ENCODE measurements at regions not wholly inside any gene's neighbourhood (a gene's known extent, or its start where the extent isn't known, plus 50 kb on each side); places are given as distances from the start of the nearest gene placed in this dataset.
"Not testable (repeated sequence)": the region's sequence is repeated elsewhere in the genome, so short reads cannot be mapped to it uniquely, and the experiment has no call there.

- intact Hi-C loops (cut with micrococcal nuclease): no loop called here
- CTCF ChIA-PET: no interaction called here
- Histone ChIP-seq H4K20me1 (ENCODE audit: low read length) (no peaks in the 10 kb centered on the region), H3K36me3 (ENCODE audit: low read depth, low read length) (no peaks in the 10 kb centered on the region), H3K9me2 (replicated peaks; ENCODE audit: low read length) (no peaks in the 10 kb centered on the region), H3F3A (ENCODE audit: low read length, unreplicated experiment) (no peaks in the 10 kb centered on the region), H3K27ac (ENCODE audit: low read length) (no peak overlapping the region), H2AFZ (ENCODE audit: low read length) (no peak overlapping the region), H3K4me3 (ENCODE audit: low read length) (no peak overlapping the region), H3K27me3 (ENCODE audit: low read length) (no peaks in the 10 kb centered on the region), H3K4me2 (ENCODE audit: low read length) (no peak overlapping the region), H3K9me3 (ENCODE audit: low read length) (peaks cover 4% of the 10 kb centered on the region; the same call in 1 of the 2 replicates), H3K9ac (ENCODE audit: low read length) (no peak overlapping the region), H3K79me2 (ENCODE audit: low read length) (no peaks in the 10 kb centered on the region), H3K4me1 (ENCODE audit: insufficient read depth, low read length) (peaks cover 8% of the 10 kb centered on the region; the same call in 1 of the 2 replicates)
- POLR2A ChIA-PET (ENCODE audit: unreplicated experiment): no interaction called here
- TF ChIP-seq EZH2 (IDR thresholded peaks at IDR 0.05; ENCODE audit: low read length, unreplicated experiment) (no peak), EZH2phosphoT487 (IDR thresholded peaks at IDR 0.05; ENCODE audit: borderline replicate concordance, low read length) (no peak)
- no TSS peak for BruUV-seq (replicated peaks)
- ATAC-seq (peak; percentile 48), DNase-seq (no peak)
Observed at GRCh38 chr15:20376872-20377271, 164.7 kb downstream of the GOLGA6L6 start.

GRCh38 chr15:20372416-20372815, 169.2 kb downstream of the GOLGA6L6 start:
- peaks cover 11% of the 10 kb centered on the region for H3K9me3 ChIP-seq (ENCODE audit: low read length)
- POLR2A ChIA-PET (ENCODE audit: unreplicated experiment); H3K4me1 ChIP-seq (ENCODE audit: insufficient read depth, low read length); H3K36me3 ChIP-seq (ENCODE audit: low read depth, low read length); H3F3A ChIP-seq (ENCODE audit: low read length, unreplicated experiment); DNase-seq; H4K20me1 ChIP-seq (ENCODE audit: low read length); H3K4me3 ChIP-seq (ENCODE audit: low read length); H3K27ac ChIP-seq (ENCODE audit: low read length); H3K9me2 ChIP-seq (replicated peaks; ENCODE audit: low read length); BruUV-seq (replicated peaks); intact Hi-C loops (cut with micrococcal nuclease); CTCF ChIA-PET; H3K4me2 ChIP-seq (ENCODE audit: low read length); H2AFZ ChIP-seq (ENCODE audit: low read length); H3K27me3 ChIP-seq (ENCODE audit: low read length); H3K9ac ChIP-seq (ENCODE audit: low read length); H3K79me2 ChIP-seq (ENCODE audit: low read length): not testable (repeated sequence)
- peak; percentile 22; the same call in 1 of the 2 replicates for ATAC-seq

- no peaks in the 10 kb centered on the region for H3K4me1 ChIP-seq (ENCODE audit: insufficient read depth, low read length)
- H3K9me2 ChIP-seq (replicated peaks; ENCODE audit: low read length): no peaks in the 10 kb centered on the region
- H2AFZ ChIP-seq (ENCODE audit: low read length): no peak overlapping the region
- H3K27ac ChIP-seq (ENCODE audit: low read length): no peak overlapping the region
- no peaks in the 10 kb centered on the region for H4K20me1 ChIP-seq (ENCODE audit: low read length)
- no peak overlapping the region for H3K4me2 ChIP-seq (ENCODE audit: low read length)
- DNase-seq (no peak), ATAC-seq (no peak)
- ChIA-PET POLR2A (ENCODE audit: unreplicated experiment) (no interaction called here), CTCF (no interaction called here)
- H3K79me2 ChIP-seq (ENCODE audit: low read length): no peaks in the 10 kb centered on the region
- H3K9me3 ChIP-seq (ENCODE audit: low read length): peaks cover 19% of the 10 kb centered on the region
- H3K9ac ChIP-seq (ENCODE audit: low read length): no peak overlapping the region
- no peaks in the 10 kb centered on the region for H3F3A ChIP-seq (ENCODE audit: low read length, unreplicated experiment)
- TF ChIP-seq CTCF (conservative IDR thresholded peaks at IDR 0.05; ENCODE audit: low read depth, low read length): no peak
- TF ChIP-seq EZH2 (IDR thresholded peaks at IDR 0.05; ENCODE audit: low read length, unreplicated experiment): no peak
- no peak for TF ChIP-seq EZH2phosphoT487 (IDR thresholded peaks at IDR 0.05; ENCODE audit: borderline replicate concordance, low read length)
- intact Hi-C loops (cut with micrococcal nuclease): no loop called here
- no TSS peak for BruUV-seq (replicated peaks)
- no peaks in the 10 kb centered on the region for H3K36me3 ChIP-seq (ENCODE audit: low read depth, low read length)
- H3K4me3 ChIP-seq (ENCODE audit: low read length): no peak overlapping the region
- no peaks in the 10 kb centered on the region for H3K27me3 ChIP-seq (ENCODE audit: low read length)
Observed at GRCh38 chr15:20369500-20369899, 172.1 kb downstream of the GOLGA6L6 start.

GRCh38 chr15:20368974-20369373, 172.6 kb downstream of the GOLGA6L6 start:
- no peak for ATAC-seq
- BruUV-seq (replicated peaks): no TSS peak
- no peak overlapping the region for H3K4me2 ChIP-seq (ENCODE audit: low read length)
- H3K4me1 ChIP-seq (ENCODE audit: insufficient read depth, low read length): no peaks in the 10 kb centered on the region
- H3K4me3 ChIP-seq (ENCODE audit: low read length): no peak overlapping the region
- no peaks in the 10 kb centered on the region for H3K36me3 ChIP-seq (ENCODE audit: low read depth, low read length)
- H3K9me3 ChIP-seq (ENCODE audit: low read length): peaks cover 24% of the 10 kb centered on the region
- CTCF ChIA-PET: no interaction called here
- no peaks in the 10 kb centered on the region for H3F3A ChIP-seq (ENCODE audit: low read length, unreplicated experiment)
- H3K9ac ChIP-seq (ENCODE audit: low read length): no peak overlapping the region
- POLR2A ChIA-PET (ENCODE audit: unreplicated experiment): no interaction called here
- TF ChIP-seq EZH2 (IDR thresholded peaks at IDR 0.05; ENCODE audit: low read length, unreplicated experiment): no peak
- no peak for TF ChIP-seq CTCF (conservative IDR thresholded peaks at IDR 0.05; ENCODE audit: low read depth, low read length)
- intact Hi-C loops (cut with micrococcal nuclease): no loop called here
- H2AFZ ChIP-seq (ENCODE audit: low read length): no peak overlapping the region
- no peaks in the 10 kb centered on the region for H4K20me1 ChIP-seq (ENCODE audit: low read length)
- no peak overlapping the region for H3K27ac ChIP-seq (ENCODE audit: low read length)
- no peaks in the 10 kb centered on the region for H3K9me2 ChIP-seq (replicated peaks; ENCODE audit: low read length)
- H3K27me3 ChIP-seq (ENCODE audit: low read length): no peaks in the 10 kb centered on the region
- DNase-seq: no peak
- no peaks in the 10 kb centered on the region for H3K79me2 ChIP-seq (ENCODE audit: low read length)
